IPS-15b (cell line): ENCODE measurements at regions not wholly inside any gene's neighbourhood (a gene's known extent, or its start where the extent isn't known, plus 50 kb on each side); places are given as distances from the start of the nearest gene placed in this dataset.
"Not testable (repeated sequence)": the region's sequence is repeated elsewhere in the genome, so short reads cannot be mapped to it uniquely, and the experiment has no call there.

Source experiments
- H3K27me3 ChIP-seq: one replicate; pipeline ENCODE4 v1.6.1; 2013; ENCODE audit warnings: low read length; ENCODE audit not compliant: control insufficient read depth, insufficient read depth
- H3K36me3 ChIP-seq: one replicate; pipeline ENCODE4 v1.6.1; 2013; ENCODE audit warnings: low read length; ENCODE audit not compliant: control insufficient read depth, insufficient read depth
- H3K4me1 ChIP-seq: one replicate; pipeline ENCODE4 v1.6.1; 2013; ENCODE audit warnings: mild to moderate bottlenecking, low read length; ENCODE audit not compliant: control insufficient read depth, insufficient read depth
- H3K4me3 ChIP-seq: one replicate; pipeline ENCODE4 v1.5.1; 2013; ENCODE audit warnings: low read depth, low read length
- H3K9ac ChIP-seq: one replicate; pipeline ENCODE4 v1.6.1; 2013; ENCODE audit warnings: low read depth, mild to moderate bottlenecking, low read length
- H3K9me3 ChIP-seq: one replicate; pipeline ENCODE4 v1.6.1; 2013; ENCODE audit warnings: mild to moderate bottlenecking, low read length; ENCODE audit not compliant: control insufficient read depth, insufficient read depth

GRCh38 chr20:7773511-7773910 lies 166.7 kb downstream of the HAO1 start:
- Histone ChIP-seq H3K4me3 (no peak overlapping the region), H3K9me3 (peaks cover 11% of the 10 kb centered on the region), H3K36me3 (no peaks in the 10 kb centered on the region), H3K9ac (no peak overlapping the region), H3K27me3 (no peaks in the 10 kb centered on the region), H3K4me1 (no peaks in the 10 kb centered on the region)

- no peaks in the 10 kb centered on the region for H3K36me3 ChIP-seq
Observed at GRCh38 chr20:7775072-7775471, 165.2 kb downstream of the HAO1 start.

GRCh38 chr20:7776148-7776547 lies 164.1 kb downstream of the HAO1 start:
- Histone ChIP-seq H3K4me3 (no peak overlapping the region), H3K9me3 (peaks cover 11% of the 10 kb centered on the region), H3K27me3 (no peaks in the 10 kb centered on the region), H3K4me1 (no peaks in the 10 kb centered on the region), H3K9ac (no peak overlapping the region), H3K36me3 (no peaks in the 10 kb centered on the region)

More at GRCh38 chr20:7775072-7775471, 165.2 kb downstream of the HAO1 start:
- no peaks in the 10 kb centered on the region for H3K27me3 ChIP-seq
- no peaks in the 10 kb centered on the region for H3K4me1 ChIP-seq
- peaks cover 11% of the 10 kb centered on the region for H3K9me3 ChIP-seq
- no peak overlapping the region for H3K9ac ChIP-seq
- H3K4me3 ChIP-seq, result no peak overlapping the region

GRCh38 chr20:7790189-7790588 lies 150.1 kb downstream of the HAO1 start:
- H3K4me1 ChIP-seq, result no peaks in the 10 kb centered on the region
- no peaks in the 10 kb centered on the region for H3K36me3 ChIP-seq
- no peaks in the 10 kb centered on the region for H3K9me3 ChIP-seq
- no peaks in the 10 kb centered on the region for H3K27me3 ChIP-seq
- no peak overlapping the region for H3K9ac ChIP-seq
- no peak overlapping the region for H3K4me3 ChIP-seq

- no peak overlapping the region for H3K9ac ChIP-seq
- no peak overlapping the region for H3K4me3 ChIP-seq
- no peaks in the 10 kb centered on the region for H3K9me3 ChIP-seq
- H3K36me3 ChIP-seq, result no peaks in the 10 kb centered on the region
- no peaks in the 10 kb centered on the region for H3K27me3 ChIP-seq
- no peaks in the 10 kb centered on the region for H3K4me1 ChIP-seq
Observed at GRCh38 chr20:7792150-7792869, 147.9 kb downstream of the HAO1 start.

GRCh38 chr20:7798176-7798575 lies 142.1 kb downstream of the HAO1 start:
- no peaks in the 10 kb centered on the region for H3K9me3 ChIP-seq

GRCh38 chr20:7799862-7800261 lies 140.4 kb downstream of the HAO1 start:
- no peak overlapping the region for H3K9ac ChIP-seq
- no peaks in the 10 kb centered on the region for H3K36me3 ChIP-seq
- H3K4me3 ChIP-seq, result no peak overlapping the region
- H3K27me3 ChIP-seq, result peaks cover 19% of the 10 kb centered on the region
- H3K9me3 ChIP-seq, result no peaks in the 10 kb centered on the region
- H3K4me1 ChIP-seq, result peaks cover 2% of the 10 kb centered on the region

More at GRCh38 chr20:7798176-7798575, 142.1 kb downstream of the HAO1 start:
- Histone ChIP-seq H3K4me3 (no peak overlapping the region), H3K27me3 (peaks cover 7% of the 10 kb centered on the region), H3K4me1 (no peaks in the 10 kb centered on the region), H3K36me3 (no peaks in the 10 kb centered on the region), H3K9ac (no peak overlapping the region)

- Histone ChIP-seq H3K27me3 (peaks cover 26% of the 10 kb centered on the region), H3K4me3 (peak overlapping the region; percentile 50)
- not testable (repeated sequence) for H3K36me3 ChIP-seq, H3K9me3 ChIP-seq, H3K4me1 ChIP-seq, H3K9ac ChIP-seq
Observed at GRCh38 chr20:7803411-7804151, 136.7 kb downstream of the HAO1 start.

- Histone ChIP-seq H3K9ac (no peak overlapping the region), H3K4me1 (peaks cover 2% of the 10 kb centered on the region), H3K27me3 (peaks cover 26% of the 10 kb centered on the region), H3K9me3 (no peaks in the 10 kb centered on the region), H3K36me3 (no peaks in the 10 kb centered on the region), H3K4me3 (no peak overlapping the region)
Observed at GRCh38 chr20:7806831-7807230, 133.4 kb downstream of the HAO1 start.

- Histone ChIP-seq H3K4me3 (no peak overlapping the region), H3K4me1 (no peaks in the 10 kb centered on the region), H3K36me3 (no peaks in the 10 kb centered on the region), H3K9ac (no peak overlapping the region), H3K27me3 (no peaks in the 10 kb centered on the region), H3K9me3 (no peaks in the 10 kb centered on the region)
Observed at GRCh38 chr20:7817286-7817685, 123.0 kb downstream of the HAO1 start.

GRCh38 chr20:7818477-7818876 lies 121.8 kb downstream of the HAO1 start:
- no peaks in the 10 kb centered on the region for H3K36me3 ChIP-seq
- no peaks in the 10 kb centered on the region for H3K27me3 ChIP-seq
- no peaks in the 10 kb centered on the region for H3K4me1 ChIP-seq
- H3K9ac ChIP-seq, result no peak overlapping the region
- no peak overlapping the region for H3K4me3 ChIP-seq
- H3K9me3 ChIP-seq, result no peaks in the 10 kb centered on the region

- H3K9me3 ChIP-seq, result no peaks in the 10 kb centered on the region
- no peak overlapping the region for H3K4me3 ChIP-seq
- H3K27me3 ChIP-seq, result no peaks in the 10 kb centered on the region
- no peak overlapping the region for H3K9ac ChIP-seq
- H3K4me1 ChIP-seq, result no peaks in the 10 kb centered on the region
- no peaks in the 10 kb centered on the region for H3K36me3 ChIP-seq
Observed at GRCh38 chr20:7820897-7821296, 119.4 kb downstream of the HAO1 start.
